NCI-H187 (cell line): ENCODE measurements at regions not wholly inside any gene's neighbourhood (a gene's known extent, or its start where the extent isn't known, plus 50 kb on each side); places are given as distances from the start of the nearest gene placed in this dataset.
"Not testable (repeated sequence)": the region's sequence is repeated elsewhere in the genome, so short reads cannot be mapped to it uniquely, and the experiment has no call there.

Experiments used
- DNase-seq, 2 experiments: peaks; one replicate each; lab custom pipeline; 2025; lab: John Stamatoyannopoulos, UW

- DNase-seq = peak; percentile 2 to 12
Observed at GRCh38 chr20:39986173-39986904, 702.7 kb downstream of the MAFB start.

GRCh38 chr20:39985271-39985827 is 703.7 kb downstream of the MAFB start:
- no peak for DNase-seq

- DNase-seq = no peak
Observed at GRCh38 chr20:39983655-39984054, 705.4 kb downstream of the MAFB start.

GRCh38 chr20:39983183-39983582 is 705.9 kb downstream of the MAFB start:
- DNase-seq = no peak

GRCh38 chr20:39974966-39975501 is 714.0 kb downstream of the MAFB start:
- DNase-seq = no peak

GRCh38 chr20:39968495-39968894 is 720.5 kb downstream of the MAFB start:
- no peak for DNase-seq

GRCh38 chr20:39967806-39968205 is 721.2 kb downstream of the MAFB start:
- DNase-seq = no peak

- no peak for DNase-seq
Observed at GRCh38 chr20:39961637-39962244, 727.3 kb downstream of the MAFB start.

GRCh38 chr20:39960522-39961428 is 728.3 kb downstream of the MAFB start:
- no peak for DNase-seq

- DNase-seq = not testable (repeated sequence)
Observed at GRCh38 chr20:39957911-39958310, 731.1 kb downstream of the MAFB start.

- no peak for DNase-seq
Observed at GRCh38 chr20:39954621-39955020, 734.4 kb downstream of the MAFB start.

- DNase-seq = no peak
Observed at GRCh38 chr20:39946931-39947330, 742.1 kb downstream of the MAFB start.

GRCh38 chr20:39946053-39946810 is 742.8 kb downstream of the MAFB start:
- DNase-seq = no peak

- no peak for DNase-seq
Observed at GRCh38 chr20:39944861-39945260, 744.2 kb downstream of the MAFB start.

GRCh38 chr20:39943336-39943735 is 745.7 kb downstream of the MAFB start:
- no peak for DNase-seq

GRCh38 chr20:39941245-39941644 is 747.8 kb downstream of the MAFB start:
- no peak for DNase-seq

GRCh38 chr20:39939241-39939865 is 749.7 kb downstream of the MAFB start:
- no peak for DNase-seq

- no peak for DNase-seq
Observed at GRCh38 chr20:39936401-39936800, 752.6 kb downstream of the MAFB start.

- no peak for DNase-seq
Observed at GRCh38 chr20:39935901-39936300, 753.1 kb downstream of the MAFB start.

- DNase-seq = no peak
Observed at GRCh38 chr20:39916236-39916765, 772.7 kb downstream of the MAFB start.

- no peak for DNase-seq
Observed at GRCh38 chr20:39913274-39913673, 775.8 kb downstream of the MAFB start.
